Activated CD4-positive, CD25-positive, alpha-beta regulatory T cell (primary cell): ENCODE measurements at regions not wholly inside any gene's neighbourhood (a gene's known extent, or its start where the extent isn't known, plus 50 kb on each side); places are given as distances from the start of the nearest gene placed in this dataset.

Experiments used
- DNase-seq, 4 experiments: peaks; one replicate each; lab custom pipeline; 2025; lab: John Stamatoyannopoulos, UW

DNA sequence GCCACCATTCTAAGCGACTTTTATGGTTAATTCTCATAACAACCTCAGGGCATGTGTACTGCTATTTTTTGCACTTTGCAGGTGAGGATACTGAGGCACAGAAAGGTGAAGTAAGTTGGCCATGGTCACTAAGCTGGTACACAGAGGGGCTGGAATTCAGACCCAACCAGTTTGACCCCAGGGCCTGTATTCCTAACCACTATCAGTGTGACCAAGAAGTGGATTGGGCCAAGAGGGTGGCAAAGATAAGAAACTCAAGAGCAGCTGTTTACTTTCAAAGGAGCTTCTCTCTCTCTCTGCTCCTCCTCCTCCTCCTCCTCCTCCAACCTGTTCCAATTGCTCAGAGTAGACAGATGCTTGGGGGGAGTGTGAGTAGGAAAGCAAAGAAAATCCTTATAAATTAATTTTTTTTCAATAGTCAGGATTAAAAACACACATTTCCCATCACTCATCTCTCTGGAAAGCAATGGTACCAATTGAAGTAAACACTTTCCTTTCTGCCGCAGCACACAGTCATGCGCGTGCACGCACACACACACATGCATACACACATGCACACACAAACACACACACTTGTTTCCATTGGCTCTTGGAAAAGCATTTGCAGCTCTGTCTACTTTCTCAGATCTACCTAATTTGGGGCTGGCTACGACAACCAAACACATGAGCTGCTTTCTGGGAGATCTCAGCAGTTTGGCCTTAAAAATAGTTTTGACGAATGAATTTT lies 736.7 kb upstream of the WWC1 start:
- DNase-seq: no peak

DNA sequence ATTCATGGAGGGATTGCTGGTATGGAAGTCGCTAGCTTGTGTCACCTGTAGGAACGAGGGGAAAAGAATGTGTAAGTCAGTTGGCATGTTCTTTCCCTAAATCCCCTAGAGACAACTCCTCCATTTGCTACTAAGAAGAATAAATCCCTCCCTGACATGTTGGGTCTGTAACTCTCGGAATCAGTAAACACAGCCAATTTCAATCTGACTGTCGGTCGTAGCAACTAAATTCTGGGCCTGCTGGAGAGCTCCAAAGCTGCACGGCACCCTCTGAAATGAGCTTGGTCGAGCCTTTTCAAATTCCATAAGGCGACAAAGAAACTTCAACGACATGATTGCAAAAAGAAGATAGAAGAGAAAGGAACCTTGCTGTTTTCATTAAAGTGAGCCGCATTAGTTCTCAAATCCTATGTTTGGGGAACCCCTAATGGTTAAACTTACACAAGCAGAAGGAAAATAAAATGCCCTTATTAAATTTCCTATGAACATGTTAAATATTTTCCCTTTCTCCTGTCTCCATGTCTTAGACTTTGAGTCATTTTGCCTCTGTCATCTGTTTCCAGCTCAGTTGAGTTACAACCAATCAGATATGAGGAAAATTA lies 735.8 kb upstream of the WWC1 start:
- DNase-seq: no peak

DNA sequence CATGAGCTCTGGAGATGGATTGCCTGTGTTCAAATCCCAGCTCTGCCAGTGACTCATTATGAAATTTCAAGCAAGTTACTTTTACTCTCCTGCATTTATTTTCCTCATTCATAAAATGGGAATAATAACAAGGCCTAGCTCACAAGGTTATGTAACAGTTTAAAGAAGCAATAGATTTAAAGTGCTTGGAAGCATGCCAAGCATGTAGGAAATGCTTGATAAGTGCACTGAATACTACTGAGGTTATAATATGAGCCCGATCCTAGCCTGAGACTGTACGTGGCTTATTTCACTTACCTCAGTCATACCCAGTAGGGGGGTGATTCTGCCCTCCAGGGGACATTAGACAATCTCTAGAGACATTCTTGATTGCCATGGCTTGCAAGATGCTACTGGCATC lies 734.1 kb upstream of the WWC1 start:
- no peak for DNase-seq

DNA sequence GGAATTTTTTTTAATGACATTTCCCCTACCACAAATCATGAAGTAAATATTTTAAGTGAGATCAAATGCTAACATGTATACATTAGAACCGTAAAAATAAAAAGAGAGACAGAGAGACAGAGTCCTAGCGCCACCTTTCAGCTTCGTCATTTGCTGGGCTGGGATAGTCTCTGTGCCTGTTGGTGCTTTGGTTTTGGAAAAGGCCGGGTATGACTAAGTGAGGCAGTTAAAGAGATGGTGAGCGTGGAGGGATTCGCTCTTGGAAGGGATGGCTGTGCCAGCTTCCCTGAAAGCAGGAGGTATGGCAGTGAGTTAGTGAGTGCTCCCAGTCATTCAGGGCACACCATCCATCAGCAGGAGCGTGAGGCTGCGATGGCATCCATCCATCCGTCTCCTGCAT lies 729.6 kb upstream of the WWC1 start:
- DNase-seq: no peak

DNA sequence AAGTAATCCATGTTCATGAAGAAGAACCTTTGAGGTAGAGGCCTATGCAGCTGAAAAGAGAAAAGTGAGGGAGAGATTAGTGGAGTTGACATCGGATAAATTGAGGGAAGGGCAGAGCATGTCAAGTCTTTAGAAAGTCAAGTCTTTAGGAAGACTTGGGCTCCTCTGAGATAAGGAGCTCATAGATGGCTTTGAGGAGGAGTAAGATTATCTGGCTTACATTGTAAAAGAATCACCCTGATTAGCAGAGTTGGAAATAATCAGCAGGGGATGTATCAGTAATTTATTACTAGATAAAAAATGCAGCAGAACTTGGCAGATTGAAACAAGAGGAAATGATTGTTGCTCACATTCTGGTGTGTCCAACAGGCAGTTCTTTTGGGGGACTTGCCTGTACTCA lies 727.2 kb upstream of the WWC1 start:
- DNase-seq: no peak

GRCh38 chr5:167565189-167565954 lies 726.1 kb upstream of the WWC1 start:
- DNase-seq: no peak

GRCh38 chr5:167570431-167570830 lies 721.0 kb upstream of the WWC1 start:
- no peak for DNase-seq

- no peak for DNase-seq
Observed at GRCh38 chr5:167571824-167572223, 719.6 kb upstream of the WWC1 start.

DNA sequence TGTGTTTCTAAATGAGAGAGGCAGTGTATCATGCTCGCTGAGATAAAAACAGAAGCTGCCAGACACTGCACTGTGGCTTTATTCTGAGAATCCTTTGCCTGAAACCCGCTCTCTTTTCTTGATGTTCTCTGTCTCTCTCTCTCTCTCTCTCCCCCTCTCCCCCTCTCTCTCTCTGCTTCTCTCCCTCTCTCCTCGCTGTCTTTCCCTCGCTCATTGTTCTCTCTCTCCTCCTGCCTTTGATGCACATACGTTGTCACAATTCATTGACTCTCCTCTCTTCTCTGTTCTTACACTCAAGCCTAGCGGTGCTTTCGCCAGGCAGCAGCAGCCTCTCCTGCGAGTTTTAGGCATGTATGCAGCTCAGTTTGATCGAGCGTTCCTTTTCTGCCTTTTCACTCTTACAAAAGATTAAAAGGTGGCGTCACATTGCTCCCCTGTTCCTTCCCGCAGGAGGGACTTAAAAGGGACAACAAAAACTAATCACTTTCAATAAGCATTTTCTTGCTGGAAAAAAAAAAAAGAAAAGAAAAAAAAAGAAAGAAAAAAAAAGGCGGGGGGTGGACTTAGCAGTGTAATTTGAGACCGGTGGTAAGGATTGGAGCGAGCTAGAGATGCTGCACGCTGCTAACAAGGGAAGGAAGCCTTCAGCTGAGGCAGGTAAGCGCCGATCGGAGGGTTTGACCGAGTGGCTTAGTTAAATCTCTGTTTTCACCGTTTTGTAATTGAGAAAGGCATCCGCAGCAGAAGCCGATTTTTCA lies 717.9 kb upstream of the WWC1 start:
- DNase-seq: no peak

GRCh38 chr5:167574464-167574863 lies 717.0 kb upstream of the WWC1 start:
- no peak for DNase-seq

GRCh38 chr5:167575330-167575729 lies 716.1 kb upstream of the WWC1 start:
- DNase-seq: no peak

- no peak for DNase-seq
Observed at GRCh38 chr5:167576126-167576525, 715.3 kb upstream of the WWC1 start.

- DNase-seq: no peak
Observed at GRCh38 chr5:167576897-167577296, 714.5 kb upstream of the WWC1 start.

GRCh38 chr5:167577616-167578015 lies 713.8 kb upstream of the WWC1 start:
- no peak for DNase-seq

GRCh38 chr5:167578977-167579692 lies 712.3 kb upstream of the WWC1 start:
- DNase-seq: no peak

DNA sequence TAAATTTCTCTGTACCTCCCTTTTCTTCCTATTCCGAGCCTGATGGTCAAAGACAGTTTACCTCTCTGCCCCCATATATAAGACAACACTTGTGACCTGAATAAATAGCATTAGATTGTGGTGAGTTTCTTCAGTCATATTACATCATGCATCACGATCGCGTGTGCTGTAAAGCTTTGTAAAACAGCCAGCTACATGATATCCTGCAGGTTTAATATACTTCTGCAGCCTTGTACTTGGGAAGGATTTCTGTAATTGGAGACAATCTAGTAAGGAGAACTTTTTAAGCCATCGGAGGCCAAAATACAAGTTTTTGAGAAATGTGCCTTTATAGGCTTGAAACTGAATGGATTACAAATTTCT lies 711.8 kb upstream of the WWC1 start:
- no peak for DNase-seq

GRCh38 chr5:167580608-167581007 lies 710.8 kb upstream of the WWC1 start:
- DNase-seq: no peak

DNA sequence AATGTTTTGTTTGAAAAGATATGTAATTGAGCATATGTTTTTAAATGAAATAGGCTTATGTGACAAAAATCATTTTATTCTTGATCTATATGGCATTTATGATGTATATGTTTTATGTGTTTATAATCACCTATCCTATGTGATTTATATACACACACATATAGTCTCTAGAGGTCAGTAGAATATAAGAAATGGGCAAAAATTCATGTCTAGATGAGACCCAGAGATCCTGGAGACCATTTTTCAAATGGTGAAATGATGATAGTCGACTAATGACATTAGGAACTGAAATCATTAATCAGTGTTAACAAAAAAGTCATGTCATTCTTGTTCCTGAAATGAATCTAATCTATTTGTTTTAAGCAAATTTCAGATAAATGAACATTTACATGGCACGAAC lies 709.2 kb upstream of the WWC1 start:
- no peak for DNase-seq

DNA sequence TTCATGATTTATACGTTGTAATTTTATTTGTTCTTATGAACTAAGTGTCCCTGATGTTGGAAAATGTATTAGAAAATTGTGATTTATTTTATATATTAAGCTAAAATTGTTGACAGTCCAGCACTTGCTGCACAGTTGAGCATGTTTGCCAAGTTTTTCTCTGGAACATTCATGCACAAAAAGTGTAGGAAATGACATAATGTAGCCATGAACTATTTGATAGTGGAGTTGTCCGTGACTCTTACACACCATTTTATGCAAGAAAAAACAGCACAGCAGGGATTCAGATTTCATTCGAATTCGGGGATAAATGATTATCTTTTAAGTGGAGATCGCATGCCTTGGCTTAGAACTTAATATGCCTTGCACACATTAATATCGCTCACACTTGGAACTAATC lies 708.6 kb upstream of the WWC1 start:
- no peak for DNase-seq

DNA sequence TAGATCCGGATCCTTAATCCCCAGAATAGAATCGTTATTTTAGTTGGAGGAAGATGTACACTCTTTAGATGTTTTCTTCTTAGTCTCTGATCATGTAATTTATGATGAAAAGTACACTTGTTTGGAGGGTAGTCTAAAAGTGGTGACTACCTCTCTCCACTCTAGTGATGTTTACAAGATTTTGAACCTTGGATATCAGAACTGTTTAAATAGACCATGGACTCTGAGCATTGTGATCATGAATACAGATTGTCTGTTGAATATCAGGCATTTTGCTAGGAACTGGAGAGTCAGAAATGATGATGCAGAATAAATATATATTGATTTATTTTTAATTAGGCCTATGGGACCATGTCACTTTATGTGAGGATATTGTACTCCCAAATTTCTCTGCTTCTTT lies 706.3 kb upstream of the WWC1 start:
- no peak for DNase-seq

DNA sequence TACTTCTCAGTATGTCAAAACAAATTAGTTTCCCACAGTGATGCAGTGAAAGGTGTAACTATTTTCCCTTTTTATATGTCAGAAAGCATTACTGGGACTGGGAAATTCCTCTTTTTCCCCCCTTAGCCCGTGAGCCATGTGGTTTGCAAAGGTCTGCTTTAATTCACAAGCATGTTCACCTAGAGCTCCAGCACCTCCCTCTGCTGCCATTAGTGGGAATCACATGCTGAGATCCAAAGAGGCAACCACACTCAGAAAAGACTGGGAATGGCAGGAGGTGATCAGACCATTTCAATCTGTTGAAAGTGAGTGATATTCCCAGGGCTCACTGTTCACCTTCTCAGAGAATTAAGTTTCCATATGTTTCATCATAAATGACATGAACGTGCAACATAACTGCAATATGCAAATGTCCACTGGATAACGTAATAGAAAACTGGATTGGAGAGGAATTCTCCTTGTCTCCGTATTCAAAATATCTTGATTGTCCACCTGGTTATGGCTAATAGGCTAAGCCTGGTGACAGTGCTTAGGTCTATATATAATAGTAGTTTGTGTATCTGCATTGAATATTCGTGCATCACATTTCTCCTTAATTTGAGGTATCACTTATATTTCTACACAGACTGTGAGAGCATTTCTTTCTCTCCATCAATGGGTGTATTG lies 703.5 kb upstream of the WWC1 start:
- no peak for DNase-seq
